ENCODE measurements at regions not wholly inside any gene's neighbourhood (a gene's known extent, or its start where the extent isn't known, plus 50 kb on each side); places are given as distances from the start of the nearest gene placed in this dataset.

GRCh38 chr2:34147780-34148179 lies 548.7 kb upstream of the FAM98A start:
- H3K36me3 ChIP-seq (ENCODE audit: control insufficient read depth in 2 of 2, insufficient read depth in 2 of 2, low read length in 1 of 2), result no peaks in the 10 kb centered on the region
- no peak overlapping the region for H3K9ac ChIP-seq (ENCODE audit: control insufficient read depth, insufficient read depth, low read length)
- WGBS (ENCODE audit: insufficient coverage, insufficient replicate concordance, low lambda C conversion rate, missing lambda C conversion rate), result 49% methylated on average over 7 of the region's 8 CpGs
- FAIRE-seq, result no peak
- no peak overlapping the region for H3K27ac ChIP-seq (ENCODE audit: control insufficient read depth, insufficient read depth)
- no peak for DNase-seq (ENCODE audit: low read depth, low spot score)
- CTCF ChIA-PET, result no interaction called here
- POLR2A ChIA-PET, result no interaction called here
- no peaks in the 10 kb centered on the region for H3K79me2 ChIP-seq (ENCODE audit: control insufficient read depth, insufficient read depth, low read length)
- H3K9me3 ChIP-seq (replicated peaks; ENCODE audit: control insufficient read depth, insufficient read depth, low read length), result no peaks in the 10 kb centered on the region
- no peaks in the 10 kb centered on the region for H4K20me1 ChIP-seq (ENCODE audit: control insufficient read depth, insufficient read depth)
- no peak overlapping the region for H3K4me3 ChIP-seq
- ATAC-seq, result no peak
- no peak overlapping the region for H2AFZ ChIP-seq (ENCODE audit: control insufficient read depth, low read depth, low read length)
- SMC1A ChIA-PET (ENCODE audit: uncharacterized antibody, unreplicated experiment), result no interaction called here
- BruUV-seq (replicated peaks), result no TSS peak
- no peaks in the 10 kb centered on the region for H3K27me3 ChIP-seq (replicated peaks in 1 of 2; ENCODE audit: control insufficient read depth in 2 of 2, insufficient read depth in 2 of 2, low read length in 1 of 2)
- intact Hi-C loops (cut with micrococcal nuclease; ENCODE audit: unreplicated experiment), result no loop called here
- no peaks in the 10 kb centered on the region for H3K4me1 ChIP-seq (ENCODE audit: control insufficient read depth, insufficient read depth, low read length)
- no peak overlapping the region for H3K4me2 ChIP-seq (ENCODE audit: control insufficient read depth, insufficient read depth)
- RAD21 ChIA-PET (ENCODE audit: unreplicated experiment), result no interaction called here
- in situ Hi-C loops (cut with MboI), result no loop called here
- TF ChIP-seq CEBPZ (IDR thresholded peaks at IDR 0.05; ENCODE audit: low read depth, low read length) (no peak), CTCF (IDR thresholded peaks at IDR 0.05 in 2 of 3, conservative IDR thresholded peaks at IDR 0.05 in 1 of 3; ENCODE audit: control insufficient read depth in 2 of 3, extremely low read depth in 1 of 3, insufficient read depth in 1 of 3, low read depth in 3 of 3, low read length in 3 of 3) (no peak), RAD21 (IDR thresholded peaks at IDR 0.05; ENCODE audit: insufficient read depth, low read depth, low read length) (no peak), ELK1 (IDR thresholded peaks at IDR 0.05; ENCODE audit: low read depth, low read length) (no peak), POLR2AphosphoS5 (IDR thresholded peaks at IDR 0.05; ENCODE audit: low read length) (no peak), YY1 (IDR thresholded peaks at IDR 0.05; ENCODE audit: low read depth, low read length) (no peak), REST (IDR thresholded peaks at IDR 0.05; ENCODE audit: low read depth, low read length) (no peak), ZBTB40 (IDR thresholded peaks at IDR 0.05; ENCODE audit: borderline replicate concordance) (no peak), NFYB (IDR thresholded peaks at IDR 0.05; ENCODE audit: insufficient read depth, low read depth, low read length) (no peak)

All from GM12878 (cell line).